T-cell (primary cell): ENCODE measurements at regions not wholly inside any gene's neighbourhood (a gene's known extent, or its start where the extent isn't known, plus 50 kb on each side); places are given as distances from the start of the nearest gene placed in this dataset.

Source experiments
- ATAC-seq, 4 experiments: fragments of 200-7000 bp in 3 of 4; fragments of 150-1000 bp in 1 of 4; cut with Tn5 transposase; replicated peaks in 1 of 4; 1 replicate in 3 of 4; 2 replicates in 1 of 4; pipeline ENCODE4 v1.10.0; 2021; ENCODE audit warnings: moderate library complexity in 3 of 4, mild to moderate bottlenecking in 2 of 4, moderate number of reproducible peaks in 1 of 4
- CTCF ChIA-PET, 2 donors: fragments of 300-600 bp; sonication (Branson Sonifier 250); formaldehyde crosslinking; loops; one replicate each; lab custom pipeline; 2022; ENCODE audit warnings: antibody characterized with exemption in 2 of 2; lab: Charles Lee
- POLR2A ChIA-PET, 2 donors: fragments of 300-600 bp; sonication (Branson Sonifier 250); formaldehyde crosslinking; loops; one replicate each; lab custom pipeline; 2022; ENCODE audit warnings: antibody characterized with exemption in 2 of 2; lab: Charles Lee
- DNase-seq, 35 experiments: peaks; one replicate each; pipeline versions ENCODE4 v3.0.0 to v3.0.0-alpha.2; 2013 to 2023
- H3K27ac ChIP-seq: one replicate; pipeline ENCODE4 v1.5.1; 2013; ENCODE audit warnings: low read length
- H3K27me3 ChIP-seq, 2 experiments: replicated peaks in 1 of 2; 1 replicate in 1 of 2; 2 replicates in 1 of 2; pipeline versions ENCODE4 v1.6.1 to v1.7.0; 2013; ENCODE audit warnings: low read length in 1 of 2, mixed read lengths in 1 of 2; ENCODE audit not compliant: control insufficient read depth in 2 of 2, insufficient read depth in 2 of 2; ENCODE audit errors: extremely low read depth in 1 of 2
- H3K36me3 ChIP-seq, 2 donors: 1 replicate in 1 of 2; 2 replicates in 1 of 2; pipeline versions ENCODE4 v1.6.1 to v1.7.0; 2013; ENCODE audit warnings: low read length in 1 of 2; ENCODE audit not compliant: control insufficient read depth in 2 of 2, insufficient read depth in 1 of 2; ENCODE audit errors: extremely low read depth in 1 of 2
- H3K4me1 ChIP-seq, 2 experiments: 1 replicate in 1 of 2; 2 replicates in 1 of 2; pipeline versions ENCODE4 v1.6.1 to v1.7.0; 2013; ENCODE audit warnings: low read length in 2 of 2, mixed read lengths in 1 of 2; ENCODE audit not compliant: insufficient read depth in 2 of 2, control insufficient read depth in 1 of 2; ENCODE audit errors: extremely low read depth in 1 of 2
- H3K4me3 ChIP-seq, 2 donors: 1 replicate in 1 of 2; 2 replicates in 1 of 2; pipeline versions ENCODE4 v1.5.1 to v1.7.0; 2013; ENCODE audit warnings: mild to moderate bottlenecking in 2 of 2, low read length in 1 of 2, moderate library complexity in 1 of 2; ENCODE audit not compliant: control insufficient read depth in 1 of 2; ENCODE audit errors: extremely low read depth in 1 of 2
- H3K9me3 ChIP-seq: 2 replicates; pipeline ENCODE4 v1.7.0; 2013
- H3K27ac Mint-ChIP-seq, 2 donors: one replicate each; pipeline ENCODE4 v1.8.0; 2020 to 2021; ENCODE audit warnings: mild to moderate bottlenecking in 2 of 2, mixed read lengths in 2 of 2
- H3K27me3 Mint-ChIP-seq, 2 donors: one replicate each; pipeline ENCODE4 v1.8.0; 2021 to 2022; ENCODE audit warnings: mixed read lengths in 2 of 2
- H3K36me3 Mint-ChIP-seq: one replicate; pipeline ENCODE4 v1.8.0; 2021; ENCODE audit warnings: mixed read lengths
- H3K4me1 Mint-ChIP-seq, 3 donors: one replicate each; pipeline ENCODE4 v1.8.0; 2020 to 2022; ENCODE audit warnings: mixed read lengths in 3 of 3, mild to moderate bottlenecking in 1 of 3
- H3K4me3 Mint-ChIP-seq, 3 donors: one replicate each; pipeline ENCODE4 v1.8.0; 2020 to 2022; ENCODE audit warnings: mild to moderate bottlenecking in 3 of 3, mixed read lengths in 3 of 3, moderate library complexity in 3 of 3
- H3K9me3 Mint-ChIP-seq, 3 donors: one replicate each; pipeline ENCODE4 v1.8.0; 2020 to 2022; ENCODE audit warnings: mixed read lengths in 3 of 3
- WGBS: methylation state at CpG from one replicate; pipeline ENCODE4 v1.1.5; 2013; ENCODE audit warnings: missing lambda C conversion rate; ENCODE audit not compliant: insufficient coverage; 5-methylcytosine and 5-hydroxymethylcytosine counted together

GRCh38 chr4:167964766-167965373, 127.5 kb upstream of the ANXA10 start:
- ATAC-seq, result no peak
- H3K27ac ChIP-seq, result no peak overlapping the region
- no CpG with 5 or more reads among the region's 2 CpGs for WGBS
- H3K36me3 ChIP-seq, result no peaks in the 10 kb centered on the region
- no peak overlapping the region for H3K4me3 Mint-ChIP-seq
- no peak overlapping the region for H3K27ac Mint-ChIP-seq
- no peaks in the 10 kb centered on the region for H3K27me3 Mint-ChIP-seq
- DNase-seq, result no peak
- H3K27me3 ChIP-seq, result no peaks in the 10 kb centered on the region
- no peaks in the 10 kb centered on the region for H3K4me1 Mint-ChIP-seq
- no peak overlapping the region for H3K4me3 ChIP-seq
- H3K4me1 ChIP-seq, result no peaks in the 10 kb centered on the region
- H3K36me3 Mint-ChIP-seq, result no peaks in the 10 kb centered on the region
- H3K9me3 Mint-ChIP-seq, result peaks cover 4 to 11% (median 8%) of the 10 kb centered on the region in 3 donors
- POLR2A ChIA-PET, result no interaction called here
- CTCF ChIA-PET, result no interaction called here
- H3K9me3 ChIP-seq, result no peaks in the 10 kb centered on the region

GRCh38 chr4:167966143-167966542, 126.2 kb upstream of the ANXA10 start:
- H3K9me3 ChIP-seq, result no peaks in the 10 kb centered on the region
- Mint-ChIP-seq H3K4me3 (no peak overlapping the region), H3K27me3 (no peaks in the 10 kb centered on the region), H3K4me1 (no peaks in the 10 kb centered on the region), H3K27ac (no peak overlapping the region), H3K9me3 (peaks cover 6 to 20% (median 12%) of the 10 kb centered on the region in 3 donors), H3K36me3 (no peaks in the 10 kb centered on the region)
- no peak overlapping the region for H3K27ac ChIP-seq
- no peak overlapping the region for H3K4me3 ChIP-seq
- no peak for ATAC-seq
- no CpG with 5 or more reads among the region's 2 CpGs for whole genome bisulfite sequencing
- ChIA-PET POLR2A (no interaction called here), CTCF (no interaction called here)
- DNase-seq, result no peak
- H3K4me1 ChIP-seq, result no peaks in the 10 kb centered on the region
- no peaks in the 10 kb centered on the region for H3K36me3 ChIP-seq
- no peaks in the 10 kb centered on the region for H3K27me3 ChIP-seq

- POLR2A ChIA-PET, result no interaction called here
These were observed 118.8 kb upstream of the ANXA10 start for GRCh38 chr4:167973513-167973912.

GRCh38 chr4:167985565-167985964, 106.8 kb upstream of the ANXA10 start:
- no peaks in the 10 kb centered on the region for H3K36me3 ChIP-seq
- H3K36me3 Mint-ChIP-seq, result no peaks in the 10 kb centered on the region
- H3K4me3 Mint-ChIP-seq, result no peak overlapping the region
- H3K4me3 ChIP-seq, result no peak overlapping the region
- no peak for DNase-seq
- no peak for ATAC-seq
- H3K4me1 ChIP-seq, result no peaks in the 10 kb centered on the region
- no peaks in the 10 kb centered on the region for H3K27me3 ChIP-seq
- no peaks in the 10 kb centered on the region for H3K9me3 ChIP-seq
- H3K27ac ChIP-seq, result no peak overlapping the region
- H3K4me1 Mint-ChIP-seq, result no peaks in the 10 kb centered on the region
- H3K9me3 Mint-ChIP-seq, result peaks cover 18 to 24% (median 19%) of the 10 kb centered on the region in 3 donors
- CTCF ChIA-PET, result no interaction called here
- POLR2A ChIA-PET, result no interaction called here
- H3K27me3 Mint-ChIP-seq, result no peaks in the 10 kb centered on the region
- H3K27ac Mint-ChIP-seq, result no peak overlapping the region

More at GRCh38 chr4:167973513-167973912, 118.8 kb upstream of the ANXA10 start:
- Histone ChIP-seq H3K36me3 (no peaks in the 10 kb centered on the region), H3K9me3 (no peaks in the 10 kb centered on the region), H3K4me1 (no peaks in the 10 kb centered on the region), H3K27me3 (no peaks in the 10 kb centered on the region), H3K27ac (no peak overlapping the region), H3K4me3 (no peak overlapping the region)
- CTCF ChIA-PET, result no interaction called here
- H3K4me1 Mint-ChIP-seq, result no peaks in the 10 kb centered on the region
- no peak for ATAC-seq
- H3K27ac Mint-ChIP-seq, result no peak overlapping the region
- DNase-seq, result no peak
- no peak overlapping the region for H3K4me3 Mint-ChIP-seq
- no peaks in the 10 kb centered on the region for H3K27me3 Mint-ChIP-seq
- H3K36me3 Mint-ChIP-seq, result no peaks in the 10 kb centered on the region
- H3K9me3 Mint-ChIP-seq, result peaks cover 26 to 60% (median 42%) of the 10 kb centered on the region in 3 donors

GRCh38 chr4:167986044-167986443, 106.3 kb upstream of the ANXA10 start:
- Histone ChIP-seq H3K9me3 (no peaks in the 10 kb centered on the region), H3K27me3 (no peaks in the 10 kb centered on the region), H3K4me3 (no peak overlapping the region), H3K36me3 (no peaks in the 10 kb centered on the region), H3K27ac (no peak overlapping the region), H3K4me1 (no peaks in the 10 kb centered on the region)
- ATAC-seq (no peak), DNase-seq (no peak)
- H3K27me3 Mint-ChIP-seq, result no peaks in the 10 kb centered on the region
- peaks cover 18 to 24% (median 19%) of the 10 kb centered on the region in 3 donors for H3K9me3 Mint-ChIP-seq
- H3K36me3 Mint-ChIP-seq, result no peaks in the 10 kb centered on the region
- 80% methylated on average over 3 of the region's 3 CpGs for WGBS
- ChIA-PET POLR2A (no interaction called here), CTCF (no interaction called here)
- no peak overlapping the region for H3K4me3 Mint-ChIP-seq
- no peaks in the 10 kb centered on the region for H3K4me1 Mint-ChIP-seq
- H3K27ac Mint-ChIP-seq, result no peak overlapping the region

- Mint-ChIP-seq H3K36me3 (no peaks in the 10 kb centered on the region), H3K9me3 (peaks cover 15 to 17% (median 16%) of the 10 kb centered on the region in 3 donors), H3K27me3 (no peaks in the 10 kb centered on the region), H3K4me1 (no peaks in the 10 kb centered on the region), H3K27ac (no peak overlapping the region), H3K4me3 (no peak overlapping the region)
- ChIA-PET POLR2A (no interaction called here), CTCF (no interaction called here)
- no peak for DNase-seq
- no peak for ATAC-seq
- Histone ChIP-seq H3K27me3 (no peaks in the 10 kb centered on the region), H3K4me1 (no peaks in the 10 kb centered on the region), H3K27ac (no peak overlapping the region), H3K9me3 (no peaks in the 10 kb centered on the region), H3K36me3 (no peaks in the 10 kb centered on the region), H3K4me3 (no peak overlapping the region)
- no CpG with 5 or more reads among the region's 2 CpGs for WGBS
These were observed 105.1 kb upstream of the ANXA10 start for GRCh38 chr4:167987285-167987684.

- Histone ChIP-seq H3K27ac (no peak overlapping the region), H3K27me3 (no peaks in the 10 kb centered on the region), H3K4me3 (no peak overlapping the region), H3K36me3 (no peaks in the 10 kb centered on the region), H3K9me3 (no peaks in the 10 kb centered on the region), H3K4me1 (no peaks in the 10 kb centered on the region)
- POLR2A ChIA-PET, result no interaction called here
- CTCF ChIA-PET, result no interaction called here
- no peaks in the 10 kb centered on the region for H3K4me1 Mint-ChIP-seq
- ATAC-seq (no peak), DNase-seq (no peak)
- peaks cover 6 to 9% (median 6%) of the 10 kb centered on the region in 3 donors for H3K9me3 Mint-ChIP-seq
- WGBS, result no CpG with 5 or more reads among the region's 2 CpGs
- H3K27me3 Mint-ChIP-seq, result no peaks in the 10 kb centered on the region
- H3K36me3 Mint-ChIP-seq, result no peaks in the 10 kb centered on the region
- no peak overlapping the region for H3K4me3 Mint-ChIP-seq
- no peak overlapping the region for H3K27ac Mint-ChIP-seq
These were observed 102.5 kb upstream of the ANXA10 start for GRCh38 chr4:167989815-167990214.
